HepG2 (cell line): ENCODE measurements at regions not wholly inside any gene's neighbourhood (a gene's known extent, or its start where the extent isn't known, plus 50 kb on each side); places are given as distances from the start of the nearest gene placed in this dataset.
A peak's percentile ranks its signal among the peaks of the same experiment; 100 is the strongest.

ENCODE experiments used
- ATAC-seq: fragments of 200-7000 bp; cut with Tn5 transposase; 3 replicates; pipeline ENCODE4 v1.9.1; 2020; ENCODE audit warnings: mild to moderate bottlenecking, moderate library complexity
- BruUV-seq: library from RNA; stranded (reverse); fragments of 400-500 nt; replicated peaks from 2 replicates; lab custom pipeline; 2021; lab: Mats Ljungman, UMichigan
- CTCF ChIA-PET: fragments of 300-600 bp; formaldehyde crosslinking; extraction: SDS; loops from one replicate; lab custom pipeline; 2021; ENCODE audit warnings: low total read pairs, inconsistent platforms, low intra/inter-chr PET ratio; lab: Yijun Ruan, JAX
- POLR2A ChIA-PET: fragments of 350-600 bp; sonication (Branson Sonifier 250); formaldehyde crosslinking; loops from one replicate; lab custom pipeline; 2020; ENCODE audit warnings: antibody characterized with exemption, inconsistent platforms; lab: Yijun Ruan, JAX
- DNase-seq: peaks from one replicate; pipeline ENCODE4 v3.0.0-alpha.2; 2015; ENCODE audit warnings: low spot score
- FAIRE-seq: peaks from 3 replicates; lab custom pipeline; 2011; peaks lifted over from hg19 to GRCh38; lab: Jason Lieb, UNC
- H2AFZ ChIP-seq: one replicate; pipeline ENCODE4 v1.6.1; 2011; ENCODE audit warnings: low read length, inconsistent platforms
- H3K27ac ChIP-seq: fragments of 300-600 bp; 3 replicates; pipeline ENCODE4 v1.8.0; 2011; ENCODE audit warnings: mixed run types, mild to moderate bottlenecking, mixed read lengths, low read length, inconsistent platforms; ENCODE audit not compliant: insufficient read depth; ENCODE audit errors: extremely low read length
- H3K27me3 ChIP-seq, 2 experiments: fragments of 200-600 bp in 1 of 2; 2 replicates in 1 of 2; 3 replicates in 1 of 2; pipeline versions ENCODE4 v1.6.0 to v1.8.0; 2011; ENCODE audit warnings: low read length in 2 of 2, mild to moderate bottlenecking in 2 of 2, moderate library complexity in 2 of 2, inconsistent platforms in 1 of 2; ENCODE audit not compliant: insufficient read depth in 2 of 2, control insufficient read depth in 1 of 2
- H3K36me3 ChIP-seq, 2 experiments: fragments of 200-600 bp in 1 of 2; replicated peaks in 1 of 2; 2 replicates in 1 of 2; 3 replicates in 1 of 2; pipeline versions ENCODE4 v1.5.1 to v1.8.0; 2011; ENCODE audit warnings: low read length in 2 of 2, inconsistent platforms in 1 of 2; ENCODE audit not compliant: insufficient read depth in 2 of 2, control insufficient read depth in 1 of 2
- H3K4me1 ChIP-seq: 2 replicates; pipeline ENCODE4 v1.5.1; 2012; ENCODE audit warnings: low read length, inconsistent platforms; ENCODE audit not compliant: insufficient read depth
- H3K4me2 ChIP-seq: 2 replicates; pipeline ENCODE4 v1.6.0; 2011; ENCODE audit warnings: low read depth, low read length, inconsistent platforms
- H3K4me3 ChIP-seq, 3 experiments: fragments of 200-600 bp in 1 of 3; sonication (generic), shearing (Covaris generic) in 1 of 3; replicated peaks in 1 of 3; 2 replicates each; pipeline ENCODE4 v1.5.1; 2011 to 2016; ENCODE audit warnings: low read length in 3 of 3, inconsistent platforms in 2 of 3, low read depth in 2 of 3, mild to moderate bottlenecking in 2 of 3, control low read depth in 1 of 3, mixed read lengths in 1 of 3; ENCODE audit not compliant: insufficient read depth in 1 of 3
- H3K79me2 ChIP-seq: one replicate; pipeline ENCODE4 v1.6.1; 2011; ENCODE audit warnings: low read length, inconsistent platforms; ENCODE audit not compliant: insufficient read depth
- H3K9ac ChIP-seq: 2 replicates; pipeline ENCODE4 v1.6.0; 2011; ENCODE audit warnings: mild to moderate bottlenecking, low read depth, low read length, inconsistent platforms; ENCODE audit not compliant: insufficient read depth
- H3K9me3 ChIP-seq: 2 replicates; pipeline ENCODE4 v1.5.1; 2012; ENCODE audit warnings: mild to moderate bottlenecking, low read length
- H4K20me1 ChIP-seq: 2 replicates; pipeline ENCODE4 v1.6.0; 2011; ENCODE audit warnings: inconsistent platforms, mild to moderate bottlenecking, low read length, moderate library complexity; ENCODE audit not compliant: insufficient read depth
- CC2D1A ChIP-seq: sonication (generic); formaldehyde crosslinking; IDR thresholded peaks from 2 replicates; pipeline ENCODE4 v1.8.1; 2023; ENCODE audit warnings: mild to moderate bottlenecking, missing genetic modification reagents
- KDM1A ChIP-seq: IDR thresholded peaks from 2 replicates; pipeline ENCODE4 v1.6.1; 2016; ENCODE audit warnings: missing compliant biosample characterization
- MED8 ChIP-seq: sonication (generic); formaldehyde crosslinking; IDR thresholded peaks from 2 replicates; pipeline ENCODE4 v1.8.1; 2023; ENCODE audit warnings: mild to moderate bottlenecking, missing genetic modification reagents; ENCODE audit not compliant: insufficient replicate concordance
- NBN ChIP-seq: fragments of 450-650 bp; conservative IDR thresholded peaks from 2 replicates; pipeline ENCODE4 v1.6.1; 2017
- RNF219 ChIP-seq: sonication (generic); formaldehyde crosslinking; IDR thresholded peaks from 2 replicates; pipeline ENCODE4 v1.5.0; 2020; ENCODE audit warnings: mild to moderate bottlenecking, missing genetic modification reagents
- SCMH1 ChIP-seq: sonication (generic); formaldehyde crosslinking; IDR thresholded peaks from 2 replicates; pipeline ENCODE4 v1.9.0; 2021; ENCODE audit warnings: missing genetic modification reagents, mild to moderate bottlenecking, borderline replicate concordance
- SOX13 ChIP-seq, 3 experiments: fragments of 450-650 bp in 1 of 3; sonication (generic) in 1 of 3; formaldehyde crosslinking in 1 of 3; IDR thresholded peaks in 2 of 3; conservative IDR thresholded peaks in 1 of 3; 2 replicates each; pipeline versions ENCODE4 v1.5.0 to v1.6.1; 2016 to 2020; ENCODE audit warnings: antibody characterized with exemption in 1 of 3, mild to moderate bottlenecking in 1 of 3, missing compliant biosample characterization in 1 of 3, missing genetic modification reagents in 1 of 3, moderate library complexity in 1 of 3
- THRA ChIP-seq: sonication (generic); formaldehyde crosslinking; IDR thresholded peaks from 2 replicates; pipeline ENCODE4 v1.4.0; 2020; ENCODE audit warnings: missing genetic modification reagents, borderline replicate concordance
- ZBTB26 ChIP-seq: IDR thresholded peaks from 2 replicates; pipeline ENCODE4 v1.6.1; 2016; ENCODE audit warnings: missing compliant biosample characterization, missing genetic modification reagents, borderline replicate concordance
- ZFP36L1 ChIP-seq: sonication (generic); formaldehyde crosslinking; IDR thresholded peaks from 2 replicates; pipeline ENCODE4 v1.8.0; 2022; ENCODE audit warnings: mild to moderate bottlenecking, missing genetic modification reagents, moderate library complexity
- ZKSCAN5 ChIP-seq: sonication (generic); formaldehyde crosslinking; IDR thresholded peaks from 2 replicates; pipeline ENCODE4 v1.5.1; 2020; ENCODE audit warnings: mild to moderate bottlenecking, missing genetic modification reagents
- ZNF614 ChIP-seq: IDR thresholded peaks from 2 replicates; pipeline ENCODE4 v1.6.1; 2018; ENCODE audit warnings: missing biosample characterization, missing genetic modification reagents, inconsistent platforms, borderline replicate concordance
- WGBS: methylation state at CpG from one replicate; pipeline ENCODE4 v1.1.6; 2017; ENCODE audit warnings: low lambda C conversion rate; 5-methylcytosine and 5-hydroxymethylcytosine counted together
- in situ Hi-C: cut with HindIII; loops from 2 replicates; pipeline ENCODE4 v1.10.0; 2017; ENCODE audit warnings: low pct_unique_long_range_greater_than_20kb; ENCODE audit not compliant: extremely low pct_ligation_motif_present
- intact Hi-C: fragments of 100-400 bp; cut with micrococcal nuclease; formaldehyde crosslinking; loops from one replicate; pipeline ENCODE4 v1.10.0; 2022; ENCODE audit not compliant: unreplicated experiment

GRCh38 chr5:97903742-97904141, 720.7 kb upstream of the RIOK2 start:
- H3K27me3 ChIP-seq = no peaks in the 10 kb centered on the region
- FAIRE-seq (no peak), ATAC-seq (no peak), DNase-seq (no peak)
- ChIA-PET CTCF (no interaction called here), POLR2A (no interaction called here)
- H3K27ac ChIP-seq = no peak overlapping the region
- no peak overlapping the region for H3K4me3 ChIP-seq
- no TSS peak for BruUV-seq
- intact Hi-C loops (no loop called here), in situ Hi-C loops (no loop called here)
- no peak overlapping the region for H3K4me2 ChIP-seq
- TF ChIP-seq KDM1A (CRISPR knock-in tag) (no peak), ZNF614 (peak; percentile 97)
- peaks cover 54% of the 10 kb centered on the region for H3K9me3 ChIP-seq
- no peaks in the 10 kb centered on the region for H4K20me1 ChIP-seq
- H3K9ac ChIP-seq = no peak overlapping the region
- H2AFZ ChIP-seq = no peak overlapping the region
- H3K4me1 ChIP-seq = no peaks in the 10 kb centered on the region
- no peaks in the 10 kb centered on the region for H3K79me2 ChIP-seq
- H3K36me3 ChIP-seq = no peaks in the 10 kb centered on the region
- WGBS = 0% methylated on average over 2 of the region's 2 CpGs

- DNase-seq (no peak), FAIRE-seq (no peak), ATAC-seq (no peak)
- in situ Hi-C loops (no loop called here), intact Hi-C loops (no loop called here)
- no peak overlapping the region for H3K4me3 ChIP-seq
- H3K36me3 ChIP-seq = no peaks in the 10 kb centered on the region
- H3K79me2 ChIP-seq = no peaks in the 10 kb centered on the region
- ChIA-PET POLR2A (no interaction called here), CTCF (no interaction called here)
- H3K27me3 ChIP-seq = no peaks in the 10 kb centered on the region
- peaks cover 54% of the 10 kb centered on the region for H3K9me3 ChIP-seq
- H3K27ac ChIP-seq = no peak overlapping the region
- H4K20me1 ChIP-seq = no peaks in the 10 kb centered on the region
- H3K4me1 ChIP-seq = no peaks in the 10 kb centered on the region
- no peak overlapping the region for H3K4me2 ChIP-seq
- H2AFZ ChIP-seq = no peak overlapping the region
- no TSS peak for BruUV-seq
- no peak overlapping the region for H3K9ac ChIP-seq
- 1% methylated on average over 3 of the region's 3 CpGs for WGBS
- TF ChIP-seq NBN (no peak), CC2D1A (CRISPR knock-in tag) (no peak), ZFP36L1 (CRISPR knock-in tag) (no peak), ZKSCAN5 (CRISPR knock-in tag) (no peak), MED8 (CRISPR knock-in tag) (no peak), SCMH1 (CRISPR knock-in tag) (no peak), SOX13 (IDR thresholded peaks at IDR 0.05) (no peak), SOX13 (CRISPR knock-in tag; conservative IDR thresholded peaks at IDR 0.05 in 1 of 2, IDR thresholded peaks at IDR 0.05 in 1 of 2) (no peak), THRA (no peak), ZBTB26 (no peak), RNF219 (no peak)
Observed at GRCh38 chr5:97906135-97906534, 723.1 kb upstream of the RIOK2 start.
